GM12878 (cell line): ENCODE measurements at regions not wholly inside any gene's neighbourhood (a gene's known extent, or its start where the extent isn't known, plus 50 kb on each side); places are given as distances from the start of the nearest gene placed in this dataset.

Experiments used
- ATAC-seq: fragments of 200-7000 bp; cut with Tn5 transposase; 3 replicates; pipeline ENCODE4 v1.9.1; 2020; ENCODE audit warnings: mild to moderate bottlenecking, moderate library complexity
- BruUV-seq: library from RNA; stranded (reverse); fragments of 400-500 nt; replicated peaks from 2 replicates; lab custom pipeline; 2021; lab: Mats Ljungman, UMichigan
- CTCF ChIA-PET: fragments of 300-600 bp; sonication (Branson Sonifier 250); formaldehyde crosslinking; extraction: SDS; loops from one replicate; lab custom pipeline; 2021; ENCODE audit warnings: inconsistent platforms; lab: Yijun Ruan, JAX
- POLR2A ChIA-PET: fragments of 350-600 bp; formaldehyde crosslinking; extraction: SDS; loops from one replicate; lab custom pipeline; 2021; ENCODE audit warnings: inconsistent platforms; lab: Charles Lee
- RAD21 ChIA-PET: fragments of 300-600 bp; sonication (Branson Sonifier 250); formaldehyde crosslinking; loops from one replicate; lab custom pipeline; 2023; ENCODE audit warnings: antibody characterized with exemption; ENCODE audit not compliant: unreplicated experiment; lab: Charles Lee
- SMC1A ChIA-PET: fragments of 300-600 bp; sonication (Branson Sonifier 250); formaldehyde crosslinking; loops from one replicate; lab custom pipeline; 2023; ENCODE audit not compliant: unreplicated experiment, uncharacterized antibody; lab: Charles Lee
- DNase-seq: peaks from one replicate; pipeline ENCODE4 v3.0.0-alpha.2; 2011; ENCODE audit warnings: low read depth, low spot score
- FAIRE-seq: peaks from 3 replicates; lab custom pipeline; 2011; peaks lifted over from hg19 to GRCh38; lab: Jason Lieb, UNC
- H2AFZ ChIP-seq: 2 replicates; pipeline ENCODE4 v1.6.0; 2011; ENCODE audit warnings: low read depth, low read length, control low read depth; ENCODE audit not compliant: control insufficient read depth
- H3K27ac ChIP-seq: 2 replicates; pipeline ENCODE4 v1.5.1; 2011; ENCODE audit warnings: control low read depth; ENCODE audit not compliant: control insufficient read depth, insufficient read depth
- H3K27me3 ChIP-seq, 2 experiments: replicated peaks in 1 of 2; 2 replicates each; pipeline versions ENCODE4 v1.6.0 to v1.6.1; 2011; ENCODE audit warnings: low read length in 1 of 2; ENCODE audit not compliant: control insufficient read depth in 2 of 2, insufficient read depth in 2 of 2
- H3K36me3 ChIP-seq, 2 experiments: 2 replicates each; pipeline ENCODE4 v1.5.1; 2011; ENCODE audit warnings: low read length in 1 of 2; ENCODE audit not compliant: control insufficient read depth in 2 of 2, insufficient read depth in 2 of 2
- H3K4me1 ChIP-seq: 2 replicates; pipeline ENCODE4 v1.6.1; 2011; ENCODE audit warnings: mild to moderate bottlenecking, low read length, moderate library complexity, mixed read lengths; ENCODE audit not compliant: control insufficient read depth, insufficient read depth
- H3K4me2 ChIP-seq: 2 replicates; pipeline ENCODE4 v1.6.0; 2011; ENCODE audit warnings: control low read depth; ENCODE audit not compliant: control insufficient read depth, insufficient read depth
- H3K4me3 ChIP-seq: fragments of 200-600 bp; sonication (generic); 2 replicates; pipeline ENCODE4 v1.5.1; 2016
- H3K79me2 ChIP-seq: 2 replicates; pipeline ENCODE4 v1.6.0; 2011; ENCODE audit warnings: low read length; ENCODE audit not compliant: control insufficient read depth, insufficient read depth
- H3K9ac ChIP-seq: 2 replicates; pipeline ENCODE4 v1.8.0; 2011; ENCODE audit warnings: low read length, control low read depth, mixed read lengths; ENCODE audit not compliant: control insufficient read depth, insufficient read depth
- H3K9me3 ChIP-seq: replicated peaks from 3 replicates; pipeline ENCODE4 v1.5.1; 2011; ENCODE audit warnings: mild to moderate bottlenecking, low read length; ENCODE audit not compliant: control insufficient read depth, insufficient read depth
- H4K20me1 ChIP-seq: 2 replicates; pipeline ENCODE4 v1.6.0; 2011; ENCODE audit not compliant: control insufficient read depth, insufficient read depth
- CBFB ChIP-seq: IDR thresholded peaks from 2 replicates; pipeline ENCODE4 v1.6.1; 2016; ENCODE audit warnings: antibody characterized with exemption, low read depth
- SMARCA5 ChIP-seq: fragments of 450-650 bp; IDR thresholded peaks from 2 replicates; pipeline ENCODE4 v1.6.1; 2017; ENCODE audit warnings: mild to moderate bottlenecking
- WGBS: methylation state at CpG from one replicate; pipeline ENCODE4 v1.1.6; 2016; ENCODE audit warnings: low lambda C conversion rate; ENCODE audit not compliant: insufficient replicate concordance, insufficient coverage; ENCODE audit errors: missing lambda C conversion rate; 5-methylcytosine and 5-hydroxymethylcytosine counted together
- in situ Hi-C: fragments of 300-500 bp; cut with MboI; formaldehyde crosslinking; loops from 9 replicates; pipeline ENCODE4 v1.14.3; 2018; ENCODE audit warnings: mixed read lengths
- intact Hi-C: fragments of 100-400 bp; cut with micrococcal nuclease; formaldehyde crosslinking; loops from one replicate; pipeline ENCODE4 v1.14.2; 2022; ENCODE audit not compliant: unreplicated experiment
- TF ChIP-seq, protein P1 (sequence below): fragments of 450-650 bp; IDR thresholded peaks from 2 replicates; pipeline ENCODE4 v1.6.1; 2017; ENCODE audit warnings: mild to moderate bottlenecking, low read depth, inconsistent platforms; ENCODE audit not compliant: poor library complexity, severe bottlenecking

DNA sequence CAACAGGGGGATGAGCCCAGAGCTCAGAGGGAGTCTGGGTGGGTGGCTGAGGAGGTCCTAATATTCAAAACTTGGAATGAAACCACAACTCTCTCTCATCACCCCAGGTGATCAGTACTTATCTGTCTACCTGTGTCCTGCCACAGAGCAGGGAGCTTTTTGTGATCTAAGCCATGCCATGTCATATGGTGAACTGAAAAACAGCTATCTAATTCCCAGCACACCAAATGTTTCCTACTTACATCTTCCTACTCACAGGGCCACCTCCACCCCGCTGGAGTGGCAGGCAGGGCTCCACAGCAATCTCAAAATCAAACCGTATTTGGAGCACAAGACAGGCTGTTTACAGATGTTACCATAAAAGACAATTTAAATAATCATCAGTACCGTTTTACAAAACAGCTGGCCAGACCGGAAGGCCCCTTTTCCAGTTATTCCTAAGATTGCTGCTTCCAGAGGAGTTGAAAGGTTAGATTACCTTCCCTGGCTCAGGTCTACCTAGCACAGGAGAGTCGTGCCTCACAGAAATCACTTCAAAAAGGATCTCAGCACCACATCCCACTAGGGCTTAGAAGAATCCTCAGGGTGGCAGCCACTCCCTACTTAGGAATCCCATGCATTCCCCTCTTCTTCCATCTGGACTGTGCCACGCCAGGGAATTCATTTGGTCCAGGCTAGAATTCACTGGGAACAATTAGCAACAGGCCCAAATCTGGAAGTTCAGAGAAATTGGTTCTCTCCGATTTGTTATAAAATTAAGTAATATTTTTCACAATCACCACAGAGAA, 226.6 kb upstream of the IL12A start:
- SMC1A ChIA-PET: interaction anchor here (1.0 kb wide), 1 partner anchor 9 kb away, joined by 4 read pairs; no protein-coding TSS in a partner anchor
- H3K4me1 ChIP-seq: no peaks in the 10 kb centered on the region; the same call in none of the 2 replicates
- H3K36me3 ChIP-seq: no peaks in the 10 kb centered on the region
- CTCF ChIA-PET: interaction anchor here (0.5 to 0.6 kb wide), 2 partner anchors 195 to 337 kb away, joined by 3 read pairs; no protein-coding TSS in a partner anchor
- TF ChIP-seq, protein P1, sequence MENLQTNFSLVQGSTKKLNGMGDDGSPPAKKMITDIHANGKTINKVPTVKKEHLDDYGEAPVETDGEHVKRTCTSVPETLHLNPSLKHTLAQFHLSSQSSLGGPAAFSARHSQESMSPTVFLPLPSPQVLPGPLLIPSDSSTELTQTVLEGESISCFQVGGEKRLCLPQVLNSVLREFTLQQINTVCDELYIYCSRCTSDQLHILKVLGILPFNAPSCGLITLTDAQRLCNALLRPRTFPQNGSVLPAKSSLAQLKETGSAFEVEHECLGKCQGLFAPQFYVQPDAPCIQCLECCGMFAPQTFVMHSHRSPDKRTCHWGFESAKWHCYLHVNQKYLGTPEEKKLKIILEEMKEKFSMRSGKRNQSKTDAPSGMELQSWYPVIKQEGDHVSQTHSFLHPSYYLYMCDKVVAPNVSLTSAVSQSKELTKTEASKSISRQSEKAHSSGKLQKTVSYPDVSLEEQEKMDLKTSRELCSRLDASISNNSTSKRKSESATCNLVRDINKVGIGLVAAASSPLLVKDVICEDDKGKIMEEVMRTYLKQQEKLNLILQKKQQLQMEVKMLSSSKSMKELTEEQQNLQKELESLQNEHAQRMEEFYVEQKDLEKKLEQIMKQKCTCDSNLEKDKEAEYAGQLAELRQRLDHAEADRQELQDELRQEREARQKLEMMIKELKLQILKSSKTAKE: no peak
- TF ChIP-seq SMARCA5 (no peak), CBFB (no peak)
- POLR2A ChIA-PET: no interaction called here
- BruUV-seq: no TSS peak
- intact Hi-C loops: no loop called here
- H3K4me2 ChIP-seq: no peak overlapping the region
- H3K9ac ChIP-seq: no peak overlapping the region
- no peaks in the 10 kb centered on the region for H3K79me2 ChIP-seq
- H3K27ac ChIP-seq: no peak overlapping the region
- RAD21 ChIA-PET: no interaction called here
- DNase-seq (no peak), ATAC-seq (no peak), FAIRE-seq (no peak)
- no peaks in the 10 kb centered on the region for H4K20me1 ChIP-seq
- H2AFZ ChIP-seq: no peak overlapping the region; the same call in 1 of the 2 replicates
- in situ Hi-C loops: no loop called here
- no peaks in the 10 kb centered on the region for H3K9me3 ChIP-seq
- H3K27me3 ChIP-seq: peaks cover 20 to 34% of the 10 kb centered on the region in 2 experiments
- WGBS: 43% methylated on average over 7 of the region's 7 CpGs
- no peak overlapping the region for H3K4me3 ChIP-seq
